Tibial artery (tissue), 4 donors: ENCODE measurements at regions not wholly inside any gene's neighbourhood (a gene's known extent, or its start where the extent isn't known, plus 50 kb on each side); places are given as distances from the start of the nearest gene placed in this dataset.
"Not testable (repeated sequence)": the region's sequence is repeated elsewhere in the genome, so short reads cannot be mapped to it uniquely, and the experiment has no call there.

Experiments
- DNase-seq, 2 donors: peaks; one replicate each; pipeline ENCODE4 v3.0.0-alpha.2; 2019
- H3K27ac ChIP-seq, 2 donors: fragments of 200-600 bp; sonication (generic) in 1 of 2; 1 replicate in 1 of 2; 2 replicates in 1 of 2; pipeline ENCODE4 v1.5.1; 2018 to 2019; ENCODE audit warnings: mild to moderate bottlenecking in 1 of 2
- H3K27me3 ChIP-seq, 2 donors: fragments of 200-600 bp; sonication (generic) in 1 of 2; one replicate each; pipeline versions ENCODE4 v1.5.1 to v1.6.0; 2016 to 2019
- H3K36me3 ChIP-seq, 3 donors: fragments of 200-600 bp; sonication (generic) in 2 of 3; one replicate each; pipeline ENCODE4 v1.5.1; 2016 to 2019; ENCODE audit warnings: mild to moderate bottlenecking in 2 of 3
- H3K4me1 ChIP-seq, 4 donors: fragments of 200-600 bp; sonication (generic) in 2 of 4; 1 replicate in 3 of 4; 2 replicates in 1 of 4; pipeline ENCODE4 v1.5.1; 2016 to 2019
- H3K4me3 ChIP-seq, 2 donors: fragments of 200-600 bp; sonication (generic) in 1 of 2; 1 replicate in 1 of 2; 2 replicates in 1 of 2; pipeline ENCODE4 v1.5.1; 2018 to 2019; ENCODE audit warnings: mild to moderate bottlenecking in 2 of 2
- H3K9me3 ChIP-seq, 3 donors: fragments of 200-600 bp; sonication (generic) in 1 of 3; one replicate each; pipeline ENCODE4 v1.5.1; 2016 to 2019
- CTCF ChIP-seq, 2 experiments: fragments of 200-600 bp in 1 of 2; fragments of 450-650 bp in 1 of 2; IDR thresholded peaks; one replicate each; pipeline ENCODE4 v1.5.1; 2017 to 2019; ENCODE audit warnings: antibody characterized with exemption in 2 of 2, mild to moderate bottlenecking in 1 of 2, moderate library complexity in 1 of 2
- intact Hi-C: fragments of 100-400 bp; cut with DNase I; formaldehyde crosslinking; loops from one replicate; pipeline ENCODE4 v1.15.0; 2023; ENCODE audit warnings: low total_unique reads

- intact Hi-C loops = no loop called here
- H3K27me3 ChIP-seq = peaks cover 0 to 24% of the 10 kb centered on the region in 2 donors
- TF ChIP-seq CTCF (IDR thresholded peaks at IDR 0.05) = no peak
Observed at GRCh38 chr2:2645162-2645855, 314.2 kb upstream of the MYT1L start.

DNA sequence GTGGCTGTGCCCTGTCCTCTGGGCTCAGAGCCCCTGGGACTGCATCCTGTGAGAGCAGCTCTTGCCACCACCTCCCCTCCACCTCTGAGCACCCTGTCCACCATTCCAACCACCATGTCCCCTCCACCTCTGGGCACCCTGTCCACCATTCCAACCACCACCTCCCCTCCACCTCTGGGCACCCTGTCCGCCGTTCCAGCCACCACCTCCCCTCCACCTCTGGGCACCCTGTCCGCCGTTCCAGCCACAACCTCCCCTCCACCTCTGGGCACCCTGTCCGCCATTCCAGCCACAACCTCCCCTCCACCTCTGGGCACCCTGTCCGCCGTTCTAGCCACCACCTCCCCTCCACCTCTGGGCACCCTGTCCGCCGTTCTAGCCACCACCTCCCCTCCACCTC lies 313.7 kb upstream of the MYT1L start:
- DNase-seq, H3K27ac ChIP-seq, H3K4me1 ChIP-seq, H3K4me3 ChIP-seq, H3K36me3 ChIP-seq, intact Hi-C loops, H3K9me3 ChIP-seq: not testable (repeated sequence)
- peaks cover 0 to 24% of the 10 kb centered on the region in 2 donors for H3K27me3 ChIP-seq

More at GRCh38 chr2:2645162-2645855, 314.2 kb upstream of the MYT1L start:
- Histone ChIP-seq H3K27ac (no peak overlapping the region), H3K9me3 (peaks cover 0 to 4% (median 0%) of the 10 kb centered on the region in 3 donors), H3K36me3 (no peaks in the 10 kb centered on the region), H3K4me3 (no peak overlapping the region), H3K4me1 (no peaks in the 10 kb centered on the region)
- DNase-seq = peak in 1 of 2 donors; percentile 59

- H3K9me3 ChIP-seq = peaks cover 0 to 4% (median 0%) of the 10 kb centered on the region in 3 donors
- no peaks in the 10 kb centered on the region for H3K36me3 ChIP-seq
- H3K4me1 ChIP-seq = no peaks in the 10 kb centered on the region
- intact Hi-C loops = no loop called here
- DNase-seq = no peak
- TF ChIP-seq CTCF (IDR thresholded peaks at IDR 0.05) = no peak
- H3K27me3 ChIP-seq = peaks cover 0 to 28% of the 10 kb centered on the region in 2 donors
- no peak overlapping the region for H3K27ac ChIP-seq
- H3K4me3 ChIP-seq = no peak overlapping the region
Observed at GRCh38 chr2:2644040-2644439, 313.0 kb upstream of the MYT1L start.

DNA sequence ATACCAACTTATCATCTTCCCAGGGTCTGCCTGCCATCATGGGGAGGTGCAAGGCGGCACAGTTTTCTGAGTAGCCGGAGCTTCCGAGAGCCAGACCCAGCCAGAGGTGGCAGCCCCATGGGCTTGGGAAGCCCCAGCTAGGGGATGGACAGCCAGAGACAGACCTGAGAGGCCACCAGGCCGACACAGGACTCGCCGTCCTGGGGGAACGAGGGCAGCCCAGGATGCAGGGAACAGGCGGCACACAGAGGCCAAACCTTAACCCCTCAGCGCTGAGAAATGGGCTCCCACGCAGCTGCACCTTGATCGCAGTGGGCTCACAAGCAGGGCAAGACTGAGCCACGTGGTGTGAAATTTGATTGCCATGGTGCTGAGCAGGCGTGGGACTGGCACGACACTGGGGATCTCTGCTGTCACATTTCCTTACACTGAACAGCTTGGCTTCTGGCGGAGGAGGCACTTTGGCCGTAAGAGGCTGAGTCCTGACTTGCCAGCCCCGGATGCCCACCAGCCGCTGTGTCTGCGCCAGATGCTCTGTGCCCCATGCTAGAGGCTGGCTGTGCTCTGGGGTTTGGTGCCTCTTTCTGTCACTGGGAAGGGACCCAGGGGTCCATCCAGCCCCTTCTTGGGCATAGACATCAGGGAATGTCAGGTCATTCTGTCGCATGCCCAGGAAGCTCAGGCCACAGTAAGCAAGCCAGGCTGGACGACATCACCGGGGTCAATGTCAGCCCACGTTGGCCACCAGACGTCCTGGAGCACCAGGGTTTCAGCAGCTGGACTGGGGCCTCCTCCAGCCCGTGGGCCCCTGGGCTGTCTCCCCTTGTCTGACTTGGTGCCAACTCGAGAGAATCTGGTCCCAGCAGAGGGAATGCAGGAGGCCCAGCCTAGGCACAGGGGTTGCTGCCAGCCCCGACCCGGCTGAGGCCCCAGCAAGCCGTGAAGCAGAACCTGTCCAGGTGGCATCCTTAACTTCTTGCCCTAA lies 312.1 kb upstream of the MYT1L start:
- Histone ChIP-seq H3K9me3 (peaks cover 0 to 4% (median 0%) of the 10 kb centered on the region in 3 donors), H3K4me1 (no peaks in the 10 kb centered on the region), H3K4me3 (no peak overlapping the region), H3K27me3 (peaks cover 0 to 33% of the 10 kb centered on the region in 2 donors), H3K27ac (no peak overlapping the region), H3K36me3 (no peaks in the 10 kb centered on the region)
- DNase-seq = peak in 1 of 2 donors; percentile 54
- intact Hi-C loops = no loop called here
- TF ChIP-seq CTCF (IDR thresholded peaks at IDR 0.05) = no peak

GRCh38 chr2:2641541-2642410 lies 310.7 kb upstream of the MYT1L start:
- Histone ChIP-seq H3K4me3 (no peak overlapping the region), H3K36me3 (no peaks in the 10 kb centered on the region), H3K9me3 (no peaks in the 10 kb centered on the region), H3K27me3 (peaks cover 0 to 37% of the 10 kb centered on the region in 2 donors), H3K4me1 (no peaks in the 10 kb centered on the region), H3K27ac (no peak overlapping the region)
- DNase-seq = peak in 1 of 2 donors; percentile 54
- intact Hi-C loops = no loop called here
- TF ChIP-seq CTCF (IDR thresholded peaks at IDR 0.05) = no peak
